ENCODE measurements at regions not wholly inside any gene's neighbourhood (a gene's known extent, or its start where the extent isn't known, plus 50 kb on each side); places are given as distances from the start of the nearest gene placed in this dataset.

GRCh38 chr2:224126440-224126839 lies 87.4 kb upstream of the SERPINE2 start:
- TF ChIP-seq CTCF (IDR thresholded peaks at IDR 0.05) = no peak
- no peak for TF ChIP-seq POLR2A (IDR thresholded peaks at IDR 0.05)
- TF ChIP-seq POLR2AphosphoS5 (IDR thresholded peaks at IDR 0.05) = no peak
- no peak for TF ChIP-seq EP300 (IDR thresholded peaks at IDR 0.05)

All from gastroesophageal sphincter (tissue), 3 donors.